Superior temporal gyrus (tissue), 1 donor: ENCODE measurements at regions not wholly inside any gene's neighbourhood (a gene's known extent, or its start where the extent isn't known, plus 50 kb on each side); places are given as distances from the start of the nearest gene placed in this dataset.

Source experiments
- DNase-seq: peaks from one replicate; pipeline ENCODE4 v3.0.0-alpha.2; 2016; ENCODE audit errors: extremely low spot score

- DNase-seq = no peak
Observed at GRCh38 chr5:13567819-13568218, 376.7 kb downstream of the DNAH5 start.

- DNase-seq = no peak
Observed at GRCh38 chr5:13566871-13567339, 377.6 kb downstream of the DNAH5 start.

GRCh38 chr5:13558408-13558807, 386.1 kb downstream of the DNAH5 start:
- DNase-seq = no peak

DNA sequence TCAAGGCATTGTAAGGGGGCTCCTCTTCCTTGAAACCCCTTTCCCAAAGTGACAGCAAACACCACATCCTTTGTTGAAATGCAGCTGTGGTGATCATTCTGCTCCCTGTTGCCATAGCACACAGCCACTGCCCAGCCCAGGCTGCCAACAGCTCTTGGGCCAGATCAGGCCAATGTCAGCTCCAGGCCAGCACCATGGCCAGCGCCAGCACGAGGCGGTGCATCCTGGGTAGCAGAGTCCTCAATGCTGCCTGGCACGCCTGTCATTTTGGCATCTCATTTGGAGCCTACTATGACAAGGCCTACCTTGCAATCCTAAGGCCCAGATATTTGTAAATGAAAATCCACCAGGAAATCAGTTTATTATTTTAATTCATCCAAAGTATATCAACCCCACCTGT, 390.6 kb downstream of the DNAH5 start:
- no peak for DNase-seq

- DNase-seq = no peak
Observed at GRCh38 chr5:13552361-13552760, 392.1 kb downstream of the DNAH5 start.

DNA sequence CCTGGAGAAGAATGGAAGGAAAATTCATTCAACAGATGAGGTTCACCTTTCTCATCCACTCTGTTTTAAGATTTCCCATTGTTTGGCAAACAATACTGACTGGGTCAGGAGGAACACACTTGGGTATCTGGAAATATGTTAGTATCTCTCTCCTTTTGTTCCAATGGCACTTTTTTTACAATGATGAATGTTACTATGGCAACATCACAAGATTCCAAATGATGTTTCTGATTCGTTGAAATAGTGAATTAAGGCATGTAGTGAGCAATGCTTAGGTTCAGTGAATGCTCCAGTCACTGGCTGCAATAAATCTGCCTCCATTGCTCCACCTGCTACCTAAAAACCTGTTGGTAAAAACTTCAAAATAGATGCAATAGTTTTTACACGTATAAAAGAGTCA, 392.8 kb downstream of the DNAH5 start:
- DNase-seq = no peak

DNA sequence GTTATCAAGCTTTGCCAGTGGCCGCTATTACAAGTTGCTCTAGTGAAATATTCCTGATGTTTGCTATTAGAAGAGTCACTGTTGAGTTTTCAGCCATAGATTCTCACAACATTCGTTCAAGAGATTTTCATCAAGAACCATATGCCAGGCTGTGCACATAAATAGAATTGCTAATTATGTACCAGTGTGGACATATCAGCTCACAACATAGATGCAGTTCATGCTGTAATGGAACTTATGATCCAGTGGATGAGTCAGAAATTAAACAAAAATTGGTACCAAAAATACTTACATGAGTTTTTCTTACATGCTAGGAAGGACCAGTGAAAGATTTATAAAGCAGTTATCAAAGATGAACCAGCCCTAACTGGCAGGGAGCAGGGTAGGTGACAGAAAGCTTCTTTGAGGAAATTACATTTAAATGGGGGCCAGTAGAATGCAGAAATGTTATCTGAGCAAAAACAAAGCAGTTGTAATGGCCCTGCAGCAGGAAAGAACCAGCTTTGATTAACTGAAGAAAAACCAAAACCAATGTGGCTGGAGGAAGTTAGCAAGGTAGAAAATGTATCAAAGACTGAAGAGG, 404.2 kb downstream of the DNAH5 start:
- peak; percentile 53 for DNase-seq

- DNase-seq = no peak
Observed at GRCh38 chr5:13536933-13537332, 407.6 kb downstream of the DNAH5 start.

DNA sequence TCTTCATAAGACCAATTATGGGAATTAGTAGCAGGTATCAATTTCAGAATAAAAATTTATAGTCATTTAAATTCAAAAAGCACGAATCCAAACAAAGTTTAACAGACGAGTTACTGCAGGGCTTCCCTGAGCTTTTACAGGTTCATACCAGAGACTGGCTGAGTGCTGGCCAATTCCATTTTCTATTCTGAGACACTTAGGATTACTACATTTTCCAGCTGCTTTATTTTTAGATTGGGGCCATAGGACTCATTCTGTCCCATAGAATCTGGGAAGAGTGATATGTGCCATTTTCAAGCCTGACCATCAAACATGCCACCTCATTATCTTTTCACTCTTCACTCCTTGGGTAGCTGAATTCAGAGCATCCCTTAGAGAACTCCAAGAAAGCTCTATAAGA, 410.7 kb downstream of the DNAH5 start:
- no peak for DNase-seq

DNA sequence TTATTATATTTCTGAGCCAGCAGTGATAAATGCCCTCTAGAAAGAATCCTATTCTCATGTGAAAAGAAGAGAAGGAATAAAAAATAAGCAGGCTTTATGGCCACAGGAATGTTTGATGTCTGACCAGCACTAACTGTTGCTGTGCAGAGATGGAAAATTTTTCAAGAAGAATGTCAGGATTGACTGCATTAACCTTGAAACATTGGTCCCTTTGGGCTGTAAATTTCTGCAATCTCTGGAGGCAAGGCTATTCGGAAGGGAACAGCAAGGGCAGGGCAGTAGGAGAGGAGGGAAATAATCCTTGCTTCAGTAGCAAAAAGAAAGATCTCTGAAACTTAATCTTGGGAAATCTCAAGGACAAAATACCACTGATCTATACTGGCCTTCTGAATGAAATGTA, 415.2 kb downstream of the DNAH5 start:
- no peak for DNase-seq

DNA sequence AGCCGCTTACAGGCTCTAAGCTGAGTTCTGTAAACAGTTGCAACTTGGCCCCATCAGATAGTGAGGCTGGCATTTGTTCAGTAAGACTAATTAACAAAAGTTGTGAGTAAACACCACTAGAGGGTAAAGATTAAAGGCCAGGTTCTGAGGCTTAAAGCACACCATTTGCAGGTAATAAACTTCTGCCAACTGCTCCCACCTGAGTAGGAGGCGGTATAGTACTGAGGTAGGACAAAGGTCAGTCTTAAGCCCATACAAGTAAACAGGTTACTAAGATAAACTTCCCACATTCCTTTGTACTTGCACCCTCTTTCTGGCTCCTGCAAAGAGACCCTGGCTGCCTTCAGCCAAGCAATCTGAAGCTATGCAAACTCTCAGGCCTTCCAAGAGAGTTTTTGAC, 419.6 kb downstream of the DNAH5 start:
- no peak for DNase-seq

DNA sequence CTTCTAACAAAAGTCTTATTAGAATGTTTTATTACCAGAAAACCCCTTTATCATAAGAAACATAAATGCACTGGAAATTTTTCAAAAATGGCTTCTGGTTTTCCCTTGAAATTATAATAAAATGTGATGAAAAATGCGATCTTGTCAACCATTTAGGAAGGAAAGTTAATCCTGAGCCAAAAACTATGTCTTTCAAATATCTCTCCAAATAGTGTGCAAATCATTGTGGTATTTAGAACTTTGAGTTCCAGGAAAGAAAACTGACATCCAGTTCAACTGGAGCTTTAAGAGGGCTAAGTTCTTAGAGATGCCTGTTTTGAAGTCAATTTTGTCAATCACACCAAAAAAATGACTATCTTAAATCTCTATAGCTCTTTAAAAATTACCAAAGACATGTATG, 425.4 kb downstream of the DNAH5 start:
- DNase-seq = no peak

- DNase-seq = no peak
Observed at GRCh38 chr5:13516195-13516594, 428.3 kb downstream of the DNAH5 start.

DNA sequence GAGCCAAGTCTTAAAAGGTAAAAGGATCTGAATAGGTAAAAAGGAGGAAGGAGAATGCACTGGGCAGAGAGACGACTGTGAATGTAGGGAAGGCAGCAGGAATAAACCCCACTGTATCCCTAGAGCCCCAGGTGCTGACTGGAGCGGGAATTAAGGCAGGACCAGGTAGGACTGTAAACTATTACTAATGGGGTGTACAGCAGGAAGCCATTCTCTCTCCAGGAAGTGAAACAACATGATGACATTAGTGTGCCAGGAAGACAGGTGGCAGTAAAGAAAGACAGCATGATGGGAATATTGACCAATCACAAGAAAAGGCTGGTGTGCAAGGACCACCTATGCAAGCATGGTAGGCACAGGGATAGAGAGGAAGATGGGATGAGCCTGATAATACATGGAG, 433.0 kb downstream of the DNAH5 start:
- DNase-seq = no peak

DNA sequence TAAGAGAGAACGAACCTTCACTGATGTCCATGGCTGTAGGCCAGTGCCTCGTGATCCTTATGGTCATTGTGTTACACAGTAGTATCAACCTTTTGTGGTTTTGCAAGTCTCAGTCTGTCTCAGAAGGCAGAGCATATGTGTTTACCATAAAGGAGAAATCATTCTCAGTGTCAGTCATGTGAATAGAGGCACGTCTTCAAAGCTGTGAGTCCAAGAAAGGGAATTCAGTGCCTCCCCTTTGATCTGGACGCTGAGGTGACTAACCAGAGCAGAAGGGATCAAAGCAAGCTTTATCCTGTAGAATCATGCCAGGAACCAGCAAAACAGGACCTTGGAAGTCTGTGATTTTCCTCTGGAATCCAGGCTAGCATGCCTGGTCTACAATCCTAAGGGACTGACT, 433.9 kb downstream of the DNAH5 start:
- no peak for DNase-seq

DNA sequence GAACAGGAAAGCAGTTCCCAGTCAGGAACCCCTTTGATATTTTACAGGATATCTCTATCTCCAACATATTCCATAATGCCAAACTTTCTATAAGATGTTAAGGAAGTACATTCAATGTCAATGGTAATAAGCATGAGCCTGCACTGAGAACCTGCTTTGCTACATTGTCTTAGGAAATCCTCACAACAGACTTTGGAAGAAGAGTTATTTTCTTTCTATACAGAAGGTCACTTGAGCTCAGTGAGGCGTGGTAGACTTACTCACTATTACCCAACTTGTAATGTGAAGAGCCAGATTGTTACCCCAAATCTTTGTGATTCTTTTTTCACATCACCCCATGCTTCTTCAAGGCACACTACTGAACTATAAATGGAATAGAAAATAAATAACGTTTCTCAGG, 435.9 kb downstream of the DNAH5 start:
- DNase-seq = no peak

- DNase-seq = no peak
Observed at GRCh38 chr5:13505326-13505725, 439.2 kb downstream of the DNAH5 start.

DNA sequence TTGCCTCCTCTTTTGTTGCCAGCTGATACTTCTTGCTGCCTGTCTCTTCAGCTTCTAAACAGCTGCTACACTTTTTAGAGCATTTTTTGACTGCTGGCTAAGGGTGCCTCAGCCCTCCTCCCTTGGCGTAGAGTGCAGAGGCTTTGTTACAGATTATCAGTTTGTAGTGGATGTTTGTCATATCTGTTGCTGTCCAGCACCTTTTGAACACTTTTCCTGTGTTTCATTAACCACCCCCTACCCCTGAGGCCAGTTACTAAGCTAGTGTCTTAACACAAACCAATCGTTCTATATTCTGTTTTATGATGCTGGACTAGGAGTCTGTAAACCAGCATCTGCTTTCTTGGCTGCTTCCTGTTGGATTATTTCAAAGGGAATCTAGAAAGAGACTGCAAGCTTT, 441.5 kb downstream of the DNAH5 start:
- peak; percentile 32 for DNase-seq

- DNase-seq = no peak
Observed at GRCh38 chr5:13501176-13501575, 443.3 kb downstream of the DNAH5 start.

- no peak for DNase-seq
Observed at GRCh38 chr5:13498279-13498678, 446.2 kb downstream of the DNAH5 start.

GRCh38 chr5:13488254-13488931, 456.1 kb downstream of the DNAH5 start:
- no peak for DNase-seq

DNA sequence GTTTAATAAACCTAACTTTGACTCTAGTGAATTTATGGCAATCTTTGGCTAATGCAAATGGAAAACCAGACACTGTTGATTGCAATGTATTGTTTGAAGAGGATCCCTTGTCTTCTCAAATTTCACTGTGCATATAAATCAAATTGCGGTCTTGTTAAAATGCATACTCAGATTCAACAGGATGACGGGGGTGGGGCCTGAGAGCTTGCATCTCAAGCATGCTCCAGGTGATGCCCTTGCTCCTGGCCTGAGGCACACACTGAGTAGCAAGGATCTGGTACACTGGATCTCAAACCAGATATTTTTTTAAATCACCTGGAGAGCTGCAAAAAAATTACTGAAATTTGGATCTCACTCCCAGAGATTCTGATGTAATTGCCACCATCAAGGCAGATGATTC, 463.7 kb downstream of the DNAH5 start:
- DNase-seq = no peak

DNA sequence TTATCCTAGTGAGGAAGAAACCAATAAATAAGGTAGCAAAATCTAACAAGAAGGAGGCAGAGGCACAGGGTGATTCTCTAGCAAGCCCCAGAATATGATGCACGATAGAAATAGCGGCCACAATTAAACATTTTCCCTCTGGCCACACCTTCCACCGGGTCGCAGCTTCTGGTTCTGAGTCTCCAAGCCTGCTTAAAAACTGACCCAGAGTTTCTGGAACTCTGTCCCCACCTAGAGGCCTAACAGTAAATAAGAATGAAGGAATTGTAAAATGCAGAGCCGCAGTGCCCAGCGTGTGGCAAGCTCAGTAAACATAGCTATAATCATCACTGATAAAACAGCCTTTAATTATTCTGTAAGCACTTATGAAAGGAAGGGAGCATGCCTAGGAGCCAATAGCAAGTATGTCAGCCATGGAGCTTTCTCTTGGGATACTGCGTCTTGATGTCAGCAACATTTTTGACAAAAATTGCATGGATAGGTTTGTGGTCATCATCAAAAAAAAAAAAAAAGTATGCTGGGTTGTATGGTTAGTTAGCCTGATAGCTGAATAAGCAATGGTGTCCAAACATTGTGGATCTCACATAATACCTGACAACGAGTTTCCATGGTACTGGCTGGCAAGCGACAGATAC, 465.5 kb downstream of the DNAH5 start:
- peak; percentile 77 for DNase-seq
